Myocyte (in vitro differentiated cells): ENCODE measurements at regions not wholly inside any gene's neighbourhood (a gene's known extent, or its start where the extent isn't known, plus 50 kb on each side); places are given as distances from the start of the nearest gene placed in this dataset.
A peak's percentile ranks its signal among the peaks of the same experiment; 100 is the strongest.
"Not testable (repeated sequence)": the region's sequence is repeated elsewhere in the genome, so short reads cannot be mapped to it uniquely, and the experiment has no call there.

Source experiments
- DNase-seq: peaks from one replicate; pipeline ENCODE4 v3.0.0-alpha.2; 2012; ENCODE audit warnings: low read depth

- DNase-seq: no peak
Measured at GRCh38 chrX:112941209-112941837, 100.7 kb upstream of the AMOT start.

GRCh38 chrX:112935029-112935428, 94.4 kb upstream of the AMOT start:
- DNase-seq: no peak

- no peak for DNase-seq
Measured at GRCh38 chrX:112931900-112932299, 91.3 kb upstream of the AMOT start.

DNA sequence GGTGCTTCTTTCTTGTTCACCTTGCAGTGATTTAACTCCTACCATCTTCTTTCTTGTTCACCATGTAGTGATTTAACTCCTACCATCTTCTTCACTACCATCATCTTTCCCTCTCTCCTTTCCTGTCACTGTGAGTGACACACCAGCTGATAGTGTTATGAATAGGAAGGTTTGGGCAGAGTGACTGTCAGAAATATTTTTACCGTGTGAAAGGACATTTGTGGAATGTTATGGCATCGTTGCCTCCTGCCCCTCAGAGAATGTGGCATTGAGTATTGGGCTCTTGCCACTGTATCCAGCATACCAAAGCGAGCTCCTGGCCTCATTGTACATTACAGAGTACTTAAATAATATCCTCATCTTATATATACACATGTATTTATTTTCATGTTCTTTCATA, 90.8 kb upstream of the AMOT start:
- peak; percentile 1 for DNase-seq

DNA sequence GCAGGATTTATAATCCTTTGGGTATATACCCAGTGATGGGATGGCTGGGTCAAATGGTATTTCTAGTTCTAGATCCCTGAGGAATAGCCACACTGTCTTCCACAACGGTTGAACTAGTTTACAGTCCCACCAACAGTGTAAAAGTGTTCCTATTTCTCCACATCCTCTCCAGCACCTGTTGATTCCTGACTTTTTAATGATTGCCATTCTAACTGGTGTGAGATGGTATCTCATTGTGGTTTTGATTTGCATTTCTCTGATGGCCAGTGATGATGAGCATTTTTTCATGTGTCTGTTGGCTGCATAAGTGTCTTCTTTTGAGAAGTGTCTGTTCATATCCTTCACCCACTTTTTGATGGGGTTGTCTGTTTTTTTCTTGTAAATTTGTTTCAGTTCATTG, 82.8 kb upstream of the AMOT start:
- not testable (repeated sequence) for DNase-seq

- no peak for DNase-seq
Measured at GRCh38 chrX:112913807-112914206, 73.2 kb upstream of the AMOT start.

DNA sequence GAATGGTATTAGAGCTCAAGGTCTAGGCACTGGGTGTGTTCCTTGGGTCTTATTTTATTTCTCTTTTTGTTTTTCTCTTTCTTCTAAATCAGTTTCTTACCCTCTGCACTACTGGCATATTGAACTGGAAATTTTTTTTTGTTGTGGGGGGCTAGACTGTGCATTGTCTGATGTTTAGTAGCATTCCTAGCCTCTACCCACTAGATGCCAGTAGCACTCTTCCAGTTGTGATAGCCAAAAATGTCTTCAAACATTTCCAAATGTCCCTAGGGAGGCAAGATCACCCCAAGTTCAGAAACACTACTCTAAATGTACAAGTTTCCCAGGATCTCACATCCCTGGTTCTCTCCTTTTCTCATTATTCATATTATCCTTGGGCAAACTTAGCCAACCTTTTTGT, 69.8 kb upstream of the AMOT start:
- DNase-seq: no peak

DNA sequence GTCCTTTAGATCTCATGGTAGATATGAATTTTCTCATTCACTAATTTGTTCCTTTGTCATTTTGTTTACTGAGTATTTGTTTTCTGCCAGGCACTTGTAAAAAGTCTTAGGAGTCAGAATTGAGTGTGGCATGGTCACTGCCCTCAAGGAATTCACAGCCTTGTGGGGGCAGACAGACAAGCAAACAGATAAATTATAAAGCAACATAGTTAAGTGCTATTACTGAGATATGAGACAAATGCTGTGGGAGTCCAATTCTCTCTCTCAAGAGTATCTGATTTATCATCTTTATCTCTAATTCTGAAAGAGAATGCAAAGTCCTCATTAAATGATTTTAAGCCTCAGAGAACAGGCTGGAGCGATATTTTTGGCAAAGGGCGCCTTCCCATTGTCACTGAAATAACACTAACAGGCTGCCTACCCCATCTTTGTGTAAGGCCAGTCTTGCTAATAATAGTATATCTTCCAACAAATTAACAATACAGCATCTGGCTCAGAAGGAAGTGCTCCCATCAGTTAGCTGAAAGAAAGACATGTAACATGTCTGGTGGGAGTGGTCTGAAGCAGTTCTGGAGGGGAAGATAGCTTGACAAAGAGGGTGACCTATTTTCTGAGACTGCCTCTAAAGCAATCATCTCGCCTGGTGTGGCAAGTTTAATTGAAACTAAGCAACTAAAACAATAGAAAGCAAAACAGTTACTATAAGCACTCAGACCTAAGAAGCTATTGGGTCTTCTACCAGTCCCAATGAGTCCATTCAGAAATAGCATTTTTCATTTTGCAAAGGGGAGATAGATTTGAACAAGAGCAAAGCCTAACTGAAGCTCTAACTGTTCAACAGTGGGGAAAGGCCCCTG, 61.5 kb upstream of the AMOT start:
- no peak for DNase-seq

- no peak for DNase-seq
Measured at GRCh38 chrX:112896051-112896450, 55.4 kb upstream of the AMOT start.
